Activated gamma-delta T cell treated with Interleukin-2 at 50 U/mL for 16 hours (primary cell): ENCODE measurements at regions not wholly inside any gene's neighbourhood (a gene's known extent, or its start where the extent isn't known, plus 50 kb on each side); places are given as distances from the start of the nearest gene placed in this dataset.
"Not testable (repeated sequence)": the region's sequence is repeated elsewhere in the genome, so short reads cannot be mapped to it uniquely, and the experiment has no call there.

Experiments
- DNase-seq: peaks from one replicate; pipeline ENCODE4 v3.0.0-alpha.2; 2020

DNA sequence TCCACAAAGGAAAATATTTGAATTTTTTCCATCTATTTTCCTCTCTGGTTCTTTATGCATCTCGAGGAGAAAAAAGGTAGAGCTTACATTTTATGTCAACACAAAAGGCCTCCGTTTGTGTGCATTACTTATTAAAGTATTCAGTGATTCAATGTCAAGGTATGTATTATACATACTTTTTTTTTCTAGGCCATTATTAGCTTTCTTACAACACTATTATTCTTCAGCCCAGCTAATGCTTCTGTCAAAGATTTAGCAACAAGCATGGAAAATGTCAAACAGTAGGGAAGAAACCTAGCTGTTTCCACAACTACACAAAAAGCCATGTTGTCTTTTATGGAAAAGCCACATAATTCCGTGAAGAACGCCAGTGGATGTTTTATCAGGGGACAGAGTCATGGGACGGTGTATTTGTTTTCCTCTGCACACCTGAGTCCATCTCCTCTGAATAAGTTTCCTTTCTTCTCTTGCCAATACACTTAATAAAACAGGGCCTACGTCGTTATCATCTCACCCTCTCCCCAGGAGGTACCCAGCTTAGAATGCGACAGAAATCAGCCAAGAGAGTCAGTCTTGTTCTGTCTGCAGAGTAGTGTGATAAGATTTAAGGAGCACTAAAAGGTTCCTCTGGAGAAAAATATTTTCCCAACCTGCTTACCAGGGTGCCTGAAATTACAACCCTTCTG lies 209.7 kb upstream of the AUTS2 start:
- no peak for DNase-seq

DNA sequence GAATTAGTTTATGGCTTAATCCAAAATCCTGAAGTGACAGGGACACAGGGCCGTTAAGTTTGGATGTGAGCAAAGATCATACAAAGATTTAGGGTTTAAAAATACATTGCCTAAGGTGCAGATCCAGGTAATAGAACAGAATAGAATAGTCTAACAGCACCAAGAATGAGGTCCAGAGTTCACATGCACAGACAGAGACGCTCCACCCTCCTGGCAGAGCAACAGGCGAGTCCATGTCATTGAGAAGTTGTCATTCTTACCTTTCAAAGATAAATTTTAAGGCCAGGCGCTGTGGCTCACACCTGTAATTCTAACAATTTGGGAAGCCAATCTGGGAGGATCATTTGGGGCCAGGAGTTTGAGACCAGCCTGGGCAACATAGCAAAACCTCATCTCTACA lies 209.1 kb upstream of the AUTS2 start:
- DNase-seq, result no peak

DNA sequence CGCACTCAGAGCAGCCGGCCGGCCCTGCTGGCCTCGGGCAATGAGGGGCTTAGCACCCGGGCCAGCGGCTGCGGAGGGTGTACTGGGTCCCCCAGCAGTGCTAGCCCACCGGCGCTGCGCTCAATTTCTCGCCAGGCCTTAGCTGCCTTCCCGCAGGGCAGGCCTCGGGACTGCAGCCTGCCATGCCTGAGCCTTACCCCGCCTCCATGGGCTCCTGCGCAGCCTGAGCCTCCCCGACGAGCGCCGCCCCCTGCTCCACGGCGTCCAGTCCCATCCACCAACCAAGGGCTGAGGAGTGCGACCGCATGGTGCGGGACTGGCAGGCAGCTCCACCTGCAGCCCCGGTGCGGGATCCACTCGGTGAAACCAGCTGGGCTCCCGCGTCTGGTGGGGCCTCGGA lies 204.4 kb upstream of the AUTS2 start:
- DNase-seq, result not testable (repeated sequence)

DNA sequence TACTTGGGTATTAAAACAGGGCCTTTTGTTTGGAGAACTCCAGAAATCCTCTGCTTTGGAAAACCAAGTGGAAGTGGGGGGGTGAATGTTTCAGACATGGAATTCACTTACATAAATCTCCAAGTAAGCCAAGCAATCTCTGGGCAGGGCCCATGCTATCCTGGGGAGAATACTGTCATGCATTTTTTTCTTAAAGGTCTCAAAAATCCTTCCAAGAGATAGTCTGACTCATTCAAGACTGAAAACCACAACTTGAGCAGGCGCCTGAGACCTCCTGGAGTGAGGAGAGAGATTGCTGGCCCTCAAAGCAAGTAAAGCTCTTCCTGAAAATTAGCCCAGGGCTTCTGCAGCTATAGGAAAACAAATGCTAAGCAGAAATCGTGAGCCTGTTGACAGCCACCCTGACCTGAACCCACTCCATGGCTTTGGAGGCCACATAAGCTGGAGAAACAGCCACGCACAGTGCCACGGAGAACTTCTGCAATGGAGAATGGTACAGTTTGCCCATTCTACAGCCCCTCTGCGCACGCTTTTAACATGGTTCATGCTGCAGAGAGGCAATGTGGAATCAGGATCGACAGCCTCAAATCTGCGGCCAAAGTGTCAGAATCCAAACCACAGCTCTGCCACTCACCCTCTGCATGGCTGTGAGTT lies 203.1 kb upstream of the AUTS2 start:
- no peak for DNase-seq

DNA sequence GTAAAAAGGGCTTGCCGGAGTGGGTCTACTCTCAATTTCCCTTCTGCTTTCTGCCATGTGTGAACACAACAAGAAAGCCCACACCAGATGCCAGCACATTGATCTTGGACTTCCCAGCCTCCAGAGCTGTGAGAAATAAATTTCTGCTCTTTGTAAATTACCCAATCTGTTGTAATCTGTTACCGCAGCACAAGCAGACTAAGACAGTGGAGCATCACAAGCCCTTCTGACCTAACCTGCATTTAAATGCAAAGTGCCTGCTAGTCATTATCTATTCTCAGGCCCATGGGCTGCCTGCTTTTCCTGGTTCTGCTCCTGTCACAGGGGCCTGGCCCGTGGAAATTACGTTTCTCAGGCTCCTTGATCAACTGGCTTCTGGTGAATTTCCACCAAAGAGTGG lies 199.3 kb upstream of the AUTS2 start:
- no peak for DNase-seq

DNA sequence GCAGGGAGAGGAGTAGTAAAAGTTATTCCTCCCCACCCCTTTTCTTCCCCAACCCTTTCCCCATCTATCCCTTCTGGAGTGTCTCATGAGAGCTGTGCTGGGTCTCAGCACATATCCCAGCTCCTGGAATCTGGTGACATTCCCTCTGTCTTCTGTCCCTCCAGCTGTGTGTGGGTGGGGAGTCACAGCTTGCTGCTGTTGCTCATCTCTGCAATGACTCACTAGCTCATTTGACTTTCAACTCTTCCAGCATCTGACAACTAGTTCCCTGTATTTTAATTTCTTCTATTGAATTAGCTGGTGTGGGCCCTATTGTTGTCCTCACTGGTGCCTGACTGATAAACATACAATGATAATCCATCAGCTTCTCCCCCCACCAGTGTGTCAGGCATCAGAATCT lies 198.9 kb upstream of the AUTS2 start:
- no peak for DNase-seq

DNA sequence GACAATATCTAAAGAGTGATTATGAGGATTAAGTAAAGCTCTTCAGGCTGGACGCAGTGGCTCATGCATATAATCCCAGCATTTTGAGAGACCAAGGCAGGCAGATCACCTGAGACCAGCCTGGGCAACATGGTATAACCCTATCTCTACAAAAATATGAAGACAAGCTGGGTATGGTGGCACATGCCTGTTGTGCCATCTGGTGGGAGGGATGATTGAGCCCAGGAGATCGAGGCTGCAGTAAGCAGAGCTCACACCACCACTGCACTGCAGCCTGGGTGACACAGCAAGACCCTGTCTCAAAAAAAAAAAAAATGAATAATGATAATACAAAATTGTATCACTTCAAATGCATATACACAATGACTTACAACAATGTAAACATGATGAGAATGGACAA lies 195.6 kb upstream of the AUTS2 start:
- no peak for DNase-seq

DNA sequence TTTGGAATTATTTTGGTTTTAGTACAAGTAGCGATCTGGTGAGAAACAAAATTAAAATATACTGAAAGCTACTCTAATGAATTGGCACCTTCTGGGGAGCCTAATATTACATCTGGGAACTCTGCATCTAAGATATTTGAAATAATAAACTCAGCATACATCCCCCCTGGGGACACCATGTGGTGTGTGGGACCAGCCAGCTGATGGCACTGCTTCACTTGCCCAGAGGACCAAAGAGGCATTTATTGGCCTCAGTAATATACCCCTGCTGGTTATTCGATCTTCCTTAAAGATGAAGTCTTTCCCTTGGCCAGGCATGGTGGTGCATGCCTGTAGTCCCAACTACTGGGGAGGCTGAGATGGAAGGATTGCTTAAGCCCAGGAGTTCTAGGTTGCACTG lies 195.1 kb upstream of the AUTS2 start:
- DNase-seq, result no peak

DNA sequence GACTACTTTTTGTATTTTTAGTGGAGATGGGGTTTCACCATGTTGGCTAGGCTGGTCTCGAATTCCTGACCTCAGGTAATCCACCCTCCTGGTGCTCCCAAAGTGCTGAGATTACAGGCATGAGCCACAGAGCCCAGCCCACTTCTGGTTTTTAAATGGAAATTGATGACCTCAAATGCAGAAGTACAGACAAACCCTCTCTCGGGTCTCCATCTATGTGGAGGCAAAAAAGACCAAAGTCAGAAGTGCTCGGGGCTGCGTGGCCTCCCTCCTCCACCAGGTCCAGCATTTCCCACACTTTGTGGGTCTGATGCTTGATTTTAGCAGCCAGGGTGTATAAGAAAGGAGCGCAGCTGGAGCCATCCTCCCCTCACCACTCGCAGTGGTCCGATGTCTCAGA lies 187.3 kb upstream of the AUTS2 start:
- no peak for DNase-seq

DNA sequence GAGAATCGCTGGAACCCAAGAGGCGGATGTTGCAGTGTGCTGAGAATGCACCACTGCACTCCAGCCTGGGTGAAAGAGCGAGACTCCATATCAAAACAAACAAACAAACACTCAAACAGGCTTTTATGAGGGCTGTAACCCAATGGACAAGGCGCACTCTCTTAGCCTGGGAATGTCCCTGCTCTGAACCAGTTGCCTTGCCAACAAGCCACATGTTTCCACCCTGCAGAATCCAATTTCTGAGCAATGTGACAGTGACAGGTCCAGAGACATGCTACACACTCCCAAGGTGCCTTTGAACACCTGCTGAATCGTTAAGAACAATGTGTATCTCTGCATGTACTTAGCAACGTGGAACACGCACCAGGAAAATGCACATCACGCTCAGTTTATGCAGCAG lies 186.8 kb upstream of the AUTS2 start:
- DNase-seq, result no peak

DNA sequence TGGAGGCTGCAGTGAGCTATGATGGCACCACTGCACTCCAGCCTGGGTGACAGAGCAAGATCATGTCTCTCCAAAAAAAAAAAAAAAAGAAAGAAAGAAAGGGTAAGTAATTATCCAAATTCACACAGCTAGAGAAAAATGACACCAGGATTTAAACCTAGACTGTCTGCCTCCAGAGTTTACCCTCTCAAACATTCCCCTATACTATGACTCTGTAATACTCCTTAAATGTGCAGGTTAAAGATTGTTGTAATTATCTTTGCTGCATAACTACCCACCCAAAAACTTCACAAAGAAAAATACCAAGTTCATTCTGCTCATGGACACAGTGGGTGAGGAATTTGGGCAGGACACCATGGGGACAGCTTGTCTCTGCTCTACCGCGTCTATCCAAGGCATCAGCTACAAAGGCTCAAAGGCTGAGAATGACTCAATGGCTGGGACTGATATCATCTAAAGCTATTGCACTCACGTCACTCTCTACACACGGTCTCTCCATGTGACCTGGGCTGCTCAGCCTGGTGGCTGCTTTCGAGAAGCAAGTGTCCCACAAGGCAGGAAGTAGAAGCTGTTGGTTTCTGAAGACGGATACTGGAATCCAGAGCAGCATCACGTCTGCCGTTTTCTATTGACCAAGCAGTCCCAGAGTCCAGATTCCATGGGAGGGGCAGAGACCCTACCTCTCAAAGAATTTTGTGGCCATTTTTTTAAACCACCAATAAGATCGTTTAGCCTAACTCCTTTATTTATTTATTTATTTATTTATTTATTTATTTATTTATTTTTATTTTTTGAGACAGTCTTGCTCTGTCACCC lies 185.7 kb upstream of the AUTS2 start:
- DNase-seq, result no peak

DNA sequence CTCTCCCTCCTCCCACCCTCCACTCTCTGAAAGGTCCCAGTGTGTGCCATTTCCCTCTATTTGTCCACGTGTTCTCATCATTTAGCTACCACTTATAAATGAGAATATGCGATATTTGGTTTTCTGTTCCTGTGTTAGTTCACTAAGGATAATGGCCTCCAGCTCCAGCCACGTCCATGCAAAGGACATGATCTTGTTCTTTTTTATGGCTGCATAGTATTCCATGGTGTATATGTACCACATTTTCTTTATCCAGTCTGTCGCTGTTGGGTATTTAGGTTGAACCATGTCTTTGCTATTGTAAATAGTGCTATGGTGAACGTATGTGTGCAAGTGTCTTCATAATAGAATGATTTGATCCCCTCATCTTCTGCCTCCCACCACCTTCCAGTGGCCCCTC lies 183.7 kb upstream of the AUTS2 start:
- no peak for DNase-seq

DNA sequence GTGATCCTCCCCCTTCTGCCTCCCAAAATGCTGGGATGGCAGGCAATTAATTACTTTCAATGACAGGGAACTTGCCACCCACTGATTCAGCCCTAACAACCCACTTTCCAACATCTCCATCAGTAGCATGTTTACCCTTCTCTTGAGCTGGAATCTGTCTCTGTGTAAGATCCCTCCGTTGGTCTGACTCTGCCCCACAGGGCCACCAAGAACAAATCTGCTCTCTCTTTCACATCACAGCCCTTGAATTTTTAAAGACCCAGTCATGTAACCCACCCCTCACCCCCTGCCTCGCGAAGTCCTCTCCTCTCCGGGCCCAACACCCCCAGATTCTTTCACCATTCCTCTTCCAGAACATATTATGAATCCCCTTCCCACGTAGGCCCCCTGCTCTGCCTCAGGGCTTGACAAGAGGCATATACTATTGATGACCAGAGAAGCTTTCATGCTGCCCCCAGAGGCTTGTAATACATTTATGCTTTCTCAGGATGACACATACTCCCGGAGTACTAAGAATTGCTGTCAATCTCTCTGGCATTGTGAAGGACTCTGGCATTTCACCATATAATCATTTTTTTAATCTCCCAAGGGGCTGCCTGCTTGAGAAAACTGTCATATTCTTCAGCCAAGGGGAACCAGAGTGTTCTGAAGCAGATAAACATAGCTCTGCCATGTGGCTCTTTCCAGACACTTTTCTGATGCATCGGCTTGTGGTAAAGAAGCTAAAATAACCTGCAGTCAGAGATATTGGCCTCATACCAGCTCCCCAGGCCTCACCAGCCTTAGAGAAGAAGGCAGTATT lies 179.2 kb upstream of the AUTS2 start:
- DNase-seq, result no peak

DNA sequence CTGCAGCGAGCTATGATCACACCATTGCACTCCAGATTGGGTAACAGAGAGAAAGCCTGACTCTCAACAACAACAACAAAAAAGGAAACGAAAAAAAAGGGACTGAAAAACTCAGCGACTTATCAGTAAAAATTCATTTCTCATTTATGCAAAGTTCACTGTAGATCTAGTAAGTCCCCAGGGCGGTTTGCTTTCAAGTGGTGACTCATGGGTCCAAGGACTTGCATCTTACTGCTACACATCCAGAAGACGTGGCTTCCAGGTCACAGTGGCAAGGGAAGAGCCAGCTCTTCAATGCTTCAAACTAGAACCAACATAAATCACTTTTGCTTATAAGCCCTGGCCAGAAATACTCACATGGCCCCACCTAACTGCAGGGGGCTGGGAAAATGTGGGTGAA lies 178.3 kb upstream of the AUTS2 start:
- DNase-seq, result no peak

DNA sequence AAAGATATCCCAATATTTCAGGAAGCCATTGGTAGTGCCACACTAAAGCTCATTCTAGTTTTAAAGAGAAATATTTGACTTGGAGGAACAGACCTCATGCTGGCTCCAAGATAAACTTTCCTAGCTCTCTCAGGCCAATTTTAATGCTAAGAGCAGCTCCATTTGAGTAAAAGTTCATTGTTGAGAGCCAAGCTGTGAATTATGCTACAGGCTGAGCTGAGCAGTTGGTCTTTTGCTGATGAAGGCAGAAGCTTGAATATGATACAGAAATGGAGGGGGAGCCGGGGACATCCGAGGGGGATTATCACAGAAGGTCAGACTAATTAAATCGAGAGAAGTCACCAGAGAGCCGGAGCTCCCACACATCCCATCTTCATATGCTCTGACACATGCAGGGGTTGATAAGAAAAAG lies 175.7 kb upstream of the AUTS2 start:
- DNase-seq, result no peak

DNA sequence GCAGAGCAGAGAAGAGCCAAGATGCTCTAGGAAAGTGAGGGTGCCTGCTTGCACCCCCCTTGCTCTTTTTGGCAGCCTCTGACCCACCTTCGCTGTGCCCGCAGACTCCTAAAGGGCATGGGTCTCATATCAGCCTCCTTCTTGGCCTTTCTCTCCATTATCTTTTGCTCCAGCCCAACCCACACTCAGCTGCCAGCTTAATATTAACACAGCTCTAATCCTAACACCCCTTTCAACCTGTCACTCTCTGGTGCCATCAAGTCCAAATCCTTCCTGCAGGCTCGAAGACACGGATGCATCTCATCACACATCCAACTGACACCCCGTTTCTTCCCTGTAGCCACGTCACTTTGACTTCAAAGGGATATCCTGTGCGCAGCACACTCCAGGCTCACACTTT lies 171.6 kb upstream of the AUTS2 start:
- DNase-seq, result no peak

DNA sequence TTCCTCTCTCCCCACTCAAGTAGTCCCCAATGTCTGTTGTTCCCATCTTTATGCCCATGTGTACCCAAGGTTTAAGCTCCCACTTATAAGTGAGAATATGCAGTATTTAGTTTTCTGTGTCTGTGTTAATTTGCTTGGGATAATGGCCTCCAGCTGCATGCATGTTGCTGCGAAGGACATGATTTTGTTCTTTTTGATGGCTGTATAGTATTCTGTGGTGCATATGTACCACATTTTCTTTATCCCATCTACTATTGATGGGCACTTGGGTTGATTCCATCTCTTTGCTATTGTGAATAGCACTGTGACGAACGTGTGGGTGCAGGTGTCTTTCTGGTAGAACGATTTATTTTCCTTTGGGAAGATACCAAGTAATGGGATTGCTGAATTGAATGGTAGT lies 170.2 kb upstream of the AUTS2 start:
- DNase-seq, result no peak

DNA sequence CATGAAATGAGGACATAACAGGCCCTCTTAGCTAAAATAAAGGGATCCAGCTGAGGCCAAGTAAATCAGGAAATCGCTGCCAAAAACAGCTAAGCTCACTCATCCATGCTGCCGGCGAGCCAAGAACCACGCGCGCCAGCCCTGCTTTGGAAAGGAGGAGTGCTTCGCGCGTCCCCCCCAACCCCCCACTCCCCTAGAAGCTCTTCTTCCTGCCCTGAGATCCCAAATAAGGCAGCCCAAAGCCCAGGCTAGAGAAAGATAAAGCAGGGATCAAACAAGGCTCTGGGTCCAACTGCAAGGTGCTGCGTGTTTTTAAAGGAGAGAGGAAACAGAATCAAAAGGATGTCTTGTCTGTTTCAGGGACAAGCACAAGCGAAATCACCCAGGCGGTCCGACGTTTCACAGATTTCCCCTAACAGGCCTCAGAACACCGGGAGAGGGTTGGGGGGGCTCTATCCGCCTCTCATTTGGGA lies 168.3 kb upstream of the AUTS2 start:
- no peak for DNase-seq

DNA sequence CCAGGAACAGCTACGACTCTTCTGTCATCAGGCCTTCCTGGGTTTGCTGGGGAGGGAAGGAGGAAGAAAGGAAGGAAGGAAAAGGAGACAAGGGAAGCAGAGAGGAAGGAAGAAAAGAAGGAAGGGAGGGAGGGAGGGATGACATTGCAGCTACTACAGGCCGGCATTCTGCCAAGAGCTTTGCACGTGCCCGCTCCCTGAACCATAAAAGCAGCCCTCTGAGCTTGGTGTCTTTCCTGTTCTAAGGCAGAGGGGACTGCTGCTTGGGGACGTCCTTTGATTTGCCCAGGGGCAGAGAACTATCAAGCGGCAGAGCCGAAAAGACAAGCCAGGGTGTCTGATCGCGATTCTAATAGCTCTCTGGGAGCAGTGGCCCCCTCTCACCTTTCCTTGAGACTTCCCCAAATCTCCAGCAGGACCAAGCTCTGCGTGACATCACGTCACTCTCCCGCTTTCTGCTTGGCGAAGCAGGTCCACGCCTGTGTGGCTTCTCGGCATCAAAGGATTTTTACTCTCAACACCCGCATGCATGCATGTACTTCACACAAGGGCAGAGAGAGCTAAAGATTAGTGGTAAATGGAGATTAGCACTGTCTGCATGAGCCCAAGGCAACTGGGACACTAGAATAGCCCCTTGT lies 167.8 kb upstream of the AUTS2 start:
- DNase-seq, result no peak

DNA sequence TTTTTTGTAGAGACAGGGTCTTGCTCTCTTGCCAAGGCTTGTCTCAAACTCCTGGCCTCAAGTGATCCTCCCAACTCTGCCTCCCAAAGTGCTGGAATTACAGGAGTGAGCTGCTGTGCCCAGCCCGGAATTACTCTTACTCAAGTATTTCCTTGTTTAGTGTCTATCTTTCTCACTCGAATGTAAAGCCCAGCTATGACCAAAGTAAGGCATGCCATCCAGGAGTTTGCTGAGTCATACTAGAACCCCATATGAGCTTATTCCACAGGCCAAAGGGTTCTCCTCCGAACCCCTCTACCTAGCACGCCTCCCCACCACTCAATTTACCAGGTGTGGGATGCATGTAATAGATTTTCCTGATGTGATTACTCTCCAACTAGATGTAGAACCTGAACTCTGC lies 166.6 kb upstream of the AUTS2 start:
- DNase-seq, result no peak

DNA sequence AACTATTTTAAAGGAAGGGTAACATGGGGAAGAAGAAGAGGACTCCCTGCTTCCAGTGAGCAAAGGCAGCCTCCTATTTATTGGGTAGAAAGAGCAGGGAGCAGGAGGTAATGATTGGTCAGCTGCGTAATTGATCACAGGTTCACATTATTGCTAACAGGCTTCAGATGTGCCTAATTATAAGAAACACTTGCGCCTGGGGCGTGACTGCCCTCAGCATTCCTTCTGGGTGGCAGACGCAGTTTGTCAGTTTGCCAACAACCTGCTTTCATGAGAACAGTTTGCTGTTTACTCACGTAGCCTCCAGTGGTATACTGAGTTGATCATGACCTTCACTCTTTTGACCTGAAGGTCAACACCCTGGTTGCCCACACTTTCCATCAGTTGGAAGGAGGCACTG lies 166.0 kb upstream of the AUTS2 start:
- DNase-seq, result not testable (repeated sequence)

DNA sequence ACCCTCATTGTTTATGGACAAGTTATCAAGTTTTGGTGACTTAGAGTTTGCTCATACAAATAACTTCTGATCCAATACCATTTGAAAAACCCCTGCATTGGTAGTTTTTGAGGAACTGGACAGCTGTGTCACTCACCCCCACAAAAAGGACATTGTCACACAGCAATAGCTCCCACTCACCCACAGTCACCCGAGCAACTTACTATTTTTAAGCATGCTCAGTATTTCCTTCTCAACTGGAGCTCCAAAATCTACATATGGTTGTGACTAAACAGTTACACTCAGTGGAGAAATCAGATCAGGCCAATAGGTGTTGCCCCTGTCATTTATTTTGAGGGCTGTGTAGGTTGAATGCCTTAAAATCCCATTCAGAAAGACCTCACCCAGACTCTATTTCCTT lies 165.2 kb upstream of the AUTS2 start:
- no peak for DNase-seq

DNA sequence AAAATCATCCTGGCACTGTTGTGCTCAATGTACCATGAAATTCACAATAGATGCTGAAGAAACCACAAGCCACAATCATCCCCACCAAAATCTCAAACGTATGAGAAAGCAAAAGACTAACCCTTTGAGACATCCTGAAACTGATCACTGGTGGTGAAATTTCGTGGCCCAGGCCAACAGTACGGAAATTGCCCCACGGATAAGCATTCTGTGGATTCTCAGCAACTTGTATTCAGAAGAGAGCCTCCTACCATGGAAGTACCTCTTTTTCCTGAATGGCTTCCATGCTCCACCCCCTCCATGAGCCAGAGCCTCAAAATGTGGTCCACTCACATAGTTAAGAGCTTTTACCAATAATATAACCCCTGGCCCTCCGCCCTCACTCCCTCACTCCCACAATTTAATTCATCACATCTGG lies 163.9 kb upstream of the AUTS2 start:
- no peak for DNase-seq
